Right atrium auricular region (tissue), 2 donors: ENCODE measurements at regions not wholly inside any gene's neighbourhood (a gene's known extent, or its start where the extent isn't known, plus 50 kb on each side); places are given as distances from the start of the nearest gene placed in this dataset.

ENCODE experiments used
- DNase-seq: peaks from one replicate; pipeline ENCODE4 v3.0.0-alpha.2; 2019; ENCODE audit warnings: low spot score
- H3K27ac ChIP-seq, 2 donors: fragments of 200-600 bp; sonication (generic); 1 replicate in 1 of 2; 2 replicates in 1 of 2; pipeline ENCODE4 v1.5.1; 2016 to 2019
- H3K27me3 ChIP-seq, 2 donors: fragments of 200-600 bp; sonication (generic); one replicate each; pipeline versions ENCODE4 v1.5.1 to v1.6.0; 2017 to 2019
- H3K36me3 ChIP-seq: fragments of 200-600 bp; sonication (generic); one replicate; pipeline ENCODE4 v1.5.1; 2016
- H3K4me1 ChIP-seq, 2 donors: fragments of 200-600 bp; sonication (generic); one replicate each; pipeline versions ENCODE4 v1.5.1 to v1.6.0; 2017 to 2019
- H3K4me3 ChIP-seq, 2 donors: fragments of 200-600 bp; sonication (generic); 1 replicate in 1 of 2; 2 replicates in 1 of 2; pipeline ENCODE4 v1.5.1; 2017 to 2019; ENCODE audit warnings: mild to moderate bottlenecking in 1 of 2, moderate library complexity in 1 of 2
- H3K9me3 ChIP-seq, 2 donors: fragments of 200-600 bp; sonication (generic); one replicate each; pipeline ENCODE4 v1.5.1; 2019
- TF ChIP-seq, protein P1 (sequence below), 2 donors: fragments of 200-600 bp; sonication (generic); IDR thresholded peaks; one replicate each; pipeline ENCODE4 v1.5.1; 2019; ENCODE audit warnings: antibody characterized with exemption in 2 of 2

DNA sequence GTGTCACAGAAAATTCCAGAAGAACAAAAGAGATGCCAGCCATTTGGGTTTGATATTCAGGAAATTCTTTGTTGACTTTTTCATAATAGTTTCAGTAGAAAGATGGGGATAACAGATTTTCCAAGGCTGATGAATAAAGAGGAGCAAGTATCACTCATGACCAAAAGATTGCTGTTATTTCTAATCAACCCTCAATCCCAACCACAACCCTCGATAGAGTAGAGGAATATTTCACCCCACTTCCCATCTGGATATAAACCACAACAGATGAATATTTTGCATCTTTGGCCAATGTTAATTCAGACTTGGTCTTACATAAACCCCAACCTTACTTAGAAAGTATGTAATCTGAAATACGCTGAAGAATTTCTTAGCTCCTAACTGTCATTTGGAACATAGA, 232.4 kb downstream of the SEC16B start:
- Histone ChIP-seq H3K27me3 (no peaks in the 10 kb centered on the region), H3K4me3 (no peak overlapping the region), H3K27ac (no peak overlapping the region), H3K36me3 (no peaks in the 10 kb centered on the region), H3K9me3 (no peaks in the 10 kb centered on the region), H3K4me1 (no peaks in the 10 kb centered on the region)
- TF ChIP-seq, protein P1, sequence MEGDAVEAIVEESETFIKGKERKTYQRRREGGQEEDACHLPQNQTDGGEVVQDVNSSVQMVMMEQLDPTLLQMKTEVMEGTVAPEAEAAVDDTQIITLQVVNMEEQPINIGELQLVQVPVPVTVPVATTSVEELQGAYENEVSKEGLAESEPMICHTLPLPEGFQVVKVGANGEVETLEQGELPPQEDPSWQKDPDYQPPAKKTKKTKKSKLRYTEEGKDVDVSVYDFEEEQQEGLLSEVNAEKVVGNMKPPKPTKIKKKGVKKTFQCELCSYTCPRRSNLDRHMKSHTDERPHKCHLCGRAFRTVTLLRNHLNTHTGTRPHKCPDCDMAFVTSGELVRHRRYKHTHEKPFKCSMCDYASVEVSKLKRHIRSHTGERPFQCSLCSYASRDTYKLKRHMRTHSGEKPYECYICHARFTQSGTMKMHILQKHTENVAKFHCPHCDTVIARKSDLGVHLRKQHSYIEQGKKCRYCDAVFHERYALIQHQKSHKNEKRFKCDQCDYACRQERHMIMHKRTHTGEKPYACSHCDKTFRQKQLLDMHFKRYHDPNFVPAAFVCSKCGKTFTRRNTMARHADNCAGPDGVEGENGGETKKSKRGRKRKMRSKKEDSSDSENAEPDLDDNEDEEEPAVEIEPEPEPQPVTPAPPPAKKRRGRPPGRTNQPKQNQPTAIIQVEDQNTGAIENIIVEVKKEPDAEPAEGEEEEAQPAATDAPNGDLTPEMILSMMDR (IDR thresholded peaks at IDR 0.05), result no peak
- DNase-seq, result no peak

DNA sequence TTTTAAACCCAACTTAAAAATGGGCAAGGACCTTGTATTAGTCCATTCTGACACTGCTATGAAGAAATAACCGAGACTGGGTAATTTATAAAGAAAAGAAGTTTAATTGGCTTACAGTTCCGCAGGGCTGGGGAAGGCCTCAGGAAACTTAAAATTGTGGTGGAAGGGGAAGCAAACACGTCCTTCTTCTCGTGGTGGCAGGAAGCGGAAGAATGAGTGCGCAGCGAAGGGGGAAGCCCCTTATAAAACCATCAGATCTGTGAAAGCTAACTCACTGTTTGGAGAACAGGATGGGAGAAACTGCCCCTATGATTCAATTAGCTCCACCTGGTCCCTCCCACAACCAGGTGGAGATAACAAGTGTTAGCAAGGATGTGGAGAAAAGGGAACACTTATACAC, 237.7 kb downstream of the SEC16B start:
- no peaks in the 10 kb centered on the region for H3K27me3 ChIP-seq
- H3K9me3 ChIP-seq, result no peaks in the 10 kb centered on the region
- H3K4me3 ChIP-seq, result no peak overlapping the region
- DNase-seq, result no peak
- no peaks in the 10 kb centered on the region for H3K4me1 ChIP-seq
- no peaks in the 10 kb centered on the region for H3K36me3 ChIP-seq
- H3K27ac ChIP-seq, result no peak overlapping the region
- TF ChIP-seq, protein P1 (IDR thresholded peaks at IDR 0.05), result no peak

DNA sequence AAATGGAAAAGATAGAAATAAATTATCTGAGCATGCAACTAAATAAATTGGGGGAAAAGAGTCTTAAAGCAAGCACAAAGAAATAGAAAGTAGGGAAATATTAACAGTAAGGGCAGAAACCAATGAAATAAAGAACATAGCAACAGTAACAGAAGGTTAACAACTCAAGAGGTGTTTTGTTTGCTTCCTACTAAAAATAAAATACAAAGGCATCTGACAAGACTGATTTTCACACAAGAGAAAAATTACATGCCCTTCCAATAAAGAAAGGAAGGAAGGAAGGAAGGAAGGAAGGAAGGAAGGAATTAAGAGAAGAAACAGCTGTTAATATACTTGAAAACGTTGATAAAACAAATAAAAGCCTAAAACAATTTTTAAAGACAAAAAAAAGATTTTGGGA, 240.2 kb downstream of the SEC16B start:
- Histone ChIP-seq H3K27ac (no peak overlapping the region), H3K9me3 (peaks cover 0 to 5% of the 10 kb centered on the region in 2 donors), H3K4me3 (no peak overlapping the region), H3K36me3 (no peaks in the 10 kb centered on the region), H3K4me1 (no peaks in the 10 kb centered on the region), H3K27me3 (no peaks in the 10 kb centered on the region)
- no peak for DNase-seq
- TF ChIP-seq, protein P1 (IDR thresholded peaks at IDR 0.05), result no peak

DNA sequence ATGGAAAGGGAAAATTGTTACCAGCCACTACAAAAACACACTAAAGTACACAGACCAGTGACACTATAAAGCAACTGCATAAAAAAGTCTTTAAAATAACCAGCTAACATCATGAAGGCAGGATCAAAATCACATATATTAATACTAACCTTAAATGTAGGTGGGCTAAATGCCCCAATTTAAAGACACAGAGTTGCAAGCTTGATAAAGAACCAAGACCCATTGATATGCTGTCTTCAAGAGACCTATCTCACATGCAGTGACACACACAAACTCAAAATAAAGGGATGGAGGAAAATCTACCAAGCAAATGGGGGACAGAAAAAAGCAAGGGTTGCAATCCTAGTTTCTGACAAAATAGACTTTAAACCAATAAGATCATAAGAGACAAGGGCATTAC, 246.3 kb downstream of the SEC16B start:
- Histone ChIP-seq H3K9me3 (peaks cover 6 to 21% of the 10 kb centered on the region in 2 donors), H3K27ac (no peak overlapping the region), H3K27me3 (no peaks in the 10 kb centered on the region), H3K4me3 (no peak overlapping the region), H3K4me1 (no peaks in the 10 kb centered on the region), H3K36me3 (no peaks in the 10 kb centered on the region)
- DNase-seq, result no peak
- TF ChIP-seq, protein P1 (IDR thresholded peaks at IDR 0.05), result no peak

DNA sequence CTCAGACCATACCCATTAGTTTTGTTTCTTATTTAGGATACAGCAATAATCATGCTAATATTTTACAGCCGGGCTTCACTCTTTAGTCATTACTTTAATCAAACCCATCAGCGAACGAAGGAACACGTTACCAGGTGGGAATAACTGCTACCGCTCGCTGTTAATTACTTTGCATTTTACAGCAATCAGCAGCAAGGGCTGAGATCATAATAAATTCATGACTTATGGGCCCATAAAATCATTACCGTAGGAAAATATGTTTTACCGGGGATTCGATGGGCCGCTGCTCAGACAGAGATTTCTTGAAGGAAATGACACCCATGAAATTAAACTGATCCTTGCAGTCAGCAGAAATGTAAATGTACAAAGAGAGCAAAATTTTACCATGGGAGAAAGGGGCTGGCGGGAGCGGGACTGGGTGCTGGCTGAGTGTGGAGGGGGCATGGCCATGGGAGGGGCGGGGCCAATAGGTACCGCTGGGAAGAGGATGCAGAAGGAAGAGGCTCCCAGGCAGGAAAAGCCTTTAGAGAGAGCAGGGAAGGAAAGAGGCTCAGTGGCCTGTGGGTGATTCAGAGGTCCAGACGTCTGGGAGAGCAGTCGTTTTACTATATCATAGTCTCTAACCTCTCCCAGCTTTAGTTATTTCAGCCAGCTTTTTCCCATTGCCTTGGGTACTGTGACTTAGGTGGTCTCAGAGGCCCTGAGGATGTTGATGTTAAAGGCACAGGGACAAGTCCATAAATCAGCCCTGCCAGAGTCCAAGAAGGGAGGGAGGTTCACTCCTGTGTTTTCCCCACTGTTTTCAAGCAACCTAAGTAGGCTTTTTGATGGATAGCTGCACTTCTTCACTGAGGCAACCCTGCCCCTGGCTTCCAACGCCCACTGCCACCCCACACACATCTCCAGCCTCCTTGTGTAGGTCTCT, 258.9 kb downstream of the SEC16B start:
- Histone ChIP-seq H3K36me3 (no peaks in the 10 kb centered on the region), H3K4me3 (no peak overlapping the region), H3K9me3 (no peaks in the 10 kb centered on the region), H3K27me3 (no peaks in the 10 kb centered on the region), H3K4me1 (no peaks in the 10 kb centered on the region), H3K27ac (no peak overlapping the region)
- DNase-seq, result no peak
- TF ChIP-seq, protein P1 (IDR thresholded peaks at IDR 0.05), result no peak
